HG02623 (cell line): ENCODE measurements at regions not wholly inside any gene's neighbourhood (a gene's known extent, or its start where the extent isn't known, plus 50 kb on each side); places are given as distances from the start of the nearest gene placed in this dataset.

Experiments used
- ATAC-seq: cut with Tn5 transposase; IDR thresholded peaks from one replicate; pipeline ENCODE4 v1.9.1; 2021; ENCODE audit warnings: moderate library complexity; ENCODE audit not compliant: unreplicated experiment

DNA sequence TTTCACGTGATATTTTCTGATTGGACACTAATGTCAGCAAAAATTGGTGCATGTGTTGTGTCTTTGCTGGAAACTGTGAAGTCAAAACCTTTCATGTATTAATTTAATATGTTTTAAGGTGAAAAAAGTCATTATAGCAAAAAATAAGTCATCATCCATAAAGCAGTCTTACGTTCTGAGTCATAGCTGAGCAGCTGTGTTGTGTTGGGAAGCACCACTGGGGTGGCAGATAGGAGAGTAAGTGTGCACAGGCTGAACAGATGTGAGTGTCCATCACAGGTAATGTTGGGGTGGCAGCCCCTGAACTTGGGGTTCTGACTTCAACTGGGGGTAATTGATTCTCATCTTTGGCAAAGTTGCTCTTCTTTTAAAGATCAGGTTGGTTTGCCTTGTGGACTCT, 156.8 kb downstream of the NXNL2 start:
- ATAC-seq, result no peak

DNA sequence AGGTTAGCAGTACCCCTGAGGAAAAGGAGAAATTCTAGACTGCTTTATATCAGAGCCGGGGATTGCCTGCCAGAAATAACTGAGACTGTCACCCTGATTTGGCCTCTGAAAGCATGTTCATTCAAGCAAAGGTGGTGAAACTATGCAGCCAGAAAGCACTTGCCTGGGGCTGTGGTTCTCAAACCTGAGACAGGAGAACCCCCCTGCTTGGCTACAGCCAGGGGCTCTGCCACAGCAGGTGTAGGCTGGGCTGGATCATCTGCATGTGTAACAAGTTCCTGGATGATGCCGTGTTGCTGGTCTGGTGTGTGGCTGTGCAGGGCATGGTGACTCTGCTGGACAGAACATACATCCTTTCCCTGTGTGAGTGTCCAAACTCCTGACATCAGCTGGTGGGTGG, 157.8 kb downstream of the NXNL2 start:
- ATAC-seq, result no peak

DNA sequence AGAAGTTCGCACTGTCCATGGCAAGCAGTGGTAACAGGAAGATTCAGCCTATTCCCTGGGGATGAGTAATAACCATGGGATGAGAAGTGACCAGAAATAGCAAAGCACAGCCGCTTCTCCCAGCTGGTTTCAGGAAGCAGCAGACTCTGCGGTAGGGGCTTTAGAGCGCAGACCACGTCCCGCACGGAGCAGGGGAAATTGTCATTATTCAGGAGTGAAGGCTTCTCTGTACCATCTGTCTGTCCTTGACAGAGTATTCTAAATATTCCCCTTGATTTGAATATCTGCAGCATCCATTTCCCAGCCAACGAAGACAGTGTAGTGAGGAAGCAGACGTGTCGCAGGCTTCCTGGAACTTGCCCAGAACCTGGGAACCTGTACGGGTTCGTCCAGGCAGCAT, 159.6 kb downstream of the NXNL2 start:
- no peak for ATAC-seq

DNA sequence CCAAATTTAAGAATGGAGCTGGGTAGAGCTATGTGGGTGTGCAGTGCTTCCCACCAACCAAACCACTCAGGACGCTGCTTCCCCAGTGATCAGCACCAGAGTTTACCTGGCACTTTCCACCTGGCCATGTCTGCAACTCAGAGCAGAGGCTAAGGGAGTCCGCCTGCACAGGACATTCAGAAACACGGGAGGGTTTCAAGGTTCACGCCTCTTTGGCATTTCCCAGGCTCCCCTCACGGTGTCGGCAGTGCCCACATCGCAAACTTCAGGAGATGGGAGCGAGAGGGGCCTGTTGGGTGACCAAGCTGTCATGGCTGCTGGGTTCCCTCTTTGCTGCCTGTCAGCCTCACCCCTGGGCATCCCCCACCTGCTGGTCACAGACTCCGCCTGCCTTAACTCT, 161.5 kb downstream of the NXNL2 start:
- ATAC-seq, result no peak

DNA sequence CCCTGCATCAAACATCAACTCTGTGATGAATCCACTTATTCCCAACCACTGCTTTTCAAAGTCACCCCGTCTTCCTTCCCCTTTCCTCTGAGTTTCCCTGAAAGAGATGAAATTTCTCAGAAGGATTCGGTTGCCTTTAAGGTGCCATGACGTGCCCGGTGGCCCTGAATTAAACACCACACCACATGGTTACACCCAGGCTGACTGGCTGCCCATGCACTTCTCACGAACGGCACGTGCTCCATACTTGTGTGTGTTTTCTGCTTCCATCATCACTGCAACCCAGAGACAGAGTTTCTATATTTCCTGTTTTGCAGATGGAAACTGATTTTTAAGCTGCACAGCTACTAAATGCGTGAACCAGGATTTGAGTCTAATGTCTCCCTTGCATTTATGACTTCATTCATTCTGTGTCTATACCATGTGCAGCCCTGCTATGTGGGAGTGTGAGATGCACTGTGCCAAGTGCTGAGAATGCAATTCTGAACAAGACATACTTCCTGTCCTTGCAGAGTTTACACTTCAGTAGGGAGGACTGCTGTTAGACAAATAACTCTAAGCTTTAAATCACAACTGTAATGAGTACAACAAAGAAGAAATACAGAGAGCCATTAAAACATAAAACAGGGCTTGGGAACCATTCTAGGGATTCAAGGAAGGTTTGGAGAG, 162.9 kb downstream of the NXNL2 start:
- ATAC-seq, result no peak

DNA sequence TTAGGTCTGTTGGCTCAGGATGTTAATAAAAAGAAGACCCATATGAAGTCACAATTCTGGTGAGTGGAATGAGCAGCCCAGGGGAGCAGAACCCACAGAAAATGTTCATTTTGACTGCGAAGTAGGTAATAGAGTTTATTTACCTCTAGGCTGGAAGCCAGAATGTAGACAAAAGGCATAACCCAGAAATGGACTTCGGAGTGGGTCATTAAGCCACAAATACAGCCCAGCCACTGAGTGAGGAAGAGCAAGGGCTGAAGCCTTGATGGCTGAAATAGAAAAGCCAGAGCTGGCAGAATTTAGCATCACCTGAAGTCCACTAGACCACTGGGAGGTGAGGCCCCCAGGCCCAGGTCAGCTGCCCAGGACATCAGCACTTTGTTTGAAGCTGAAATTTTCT, 168.0 kb downstream of the NXNL2 start:
- no peak for ATAC-seq

DNA sequence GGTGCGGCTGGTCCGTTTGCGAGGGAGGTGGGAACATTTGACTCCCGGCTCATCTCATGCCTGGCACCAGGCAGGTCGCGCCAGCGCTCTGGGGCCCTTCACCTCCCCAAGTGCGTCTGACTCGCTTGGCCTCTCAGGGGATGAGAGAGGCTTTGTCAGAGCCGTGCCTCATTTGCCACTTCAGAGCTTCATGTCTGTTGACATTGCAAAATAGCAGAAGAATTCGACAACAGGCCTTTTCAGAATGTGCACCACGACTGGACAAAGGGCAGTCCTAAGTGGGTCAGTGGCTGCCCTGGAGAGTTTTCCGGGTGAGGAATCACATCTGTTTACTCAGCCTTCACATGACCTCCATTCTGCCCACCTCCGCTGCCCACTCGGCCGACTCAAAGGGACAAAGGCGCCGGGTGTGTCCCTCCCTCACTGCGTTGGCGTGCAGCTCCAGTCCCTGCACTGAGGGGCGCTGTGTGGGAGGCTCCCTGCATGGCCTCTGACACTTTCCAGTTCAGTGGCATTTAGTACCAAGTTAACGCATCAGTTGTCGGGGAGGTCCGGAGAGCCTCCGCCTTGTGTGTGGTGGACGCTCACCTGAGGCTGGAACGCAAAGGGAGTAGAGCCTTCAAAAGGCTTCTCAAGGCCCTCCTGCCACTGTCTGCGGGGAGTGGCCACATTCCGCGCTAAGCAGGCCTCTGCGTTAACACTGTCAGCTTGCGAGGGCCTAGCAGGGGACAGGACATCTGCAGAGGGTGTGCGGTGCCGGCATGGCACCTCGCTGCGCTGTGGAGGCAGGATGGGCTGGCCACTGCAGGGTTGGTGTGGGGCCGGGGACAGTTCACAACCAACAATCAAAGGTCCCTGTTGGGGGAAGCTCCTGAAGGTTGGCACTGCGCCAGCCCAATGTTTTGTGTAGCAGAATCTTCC, 171.5 kb downstream of the NXNL2 start:
- ATAC-seq, result no peak

DNA sequence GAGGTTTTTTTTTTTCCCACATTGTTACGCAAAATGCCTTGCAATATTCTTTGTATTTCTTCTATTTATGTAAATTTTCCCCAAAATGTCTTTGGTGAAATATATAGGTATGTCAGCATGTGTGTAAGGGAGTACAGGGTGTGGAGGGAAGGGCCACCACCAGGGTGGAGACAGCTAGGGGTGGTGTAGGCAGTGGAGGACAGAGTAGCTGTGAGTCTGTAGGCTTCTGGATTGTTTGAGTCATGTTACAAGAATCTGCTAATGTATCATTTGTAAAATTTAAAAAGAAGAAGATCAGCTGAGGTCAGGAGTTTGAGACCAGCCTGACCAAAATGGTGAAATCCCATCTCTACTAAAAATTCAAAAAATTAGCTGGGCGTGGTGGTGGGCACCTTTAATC, 175.5 kb downstream of the NXNL2 start:
- no peak for ATAC-seq

DNA sequence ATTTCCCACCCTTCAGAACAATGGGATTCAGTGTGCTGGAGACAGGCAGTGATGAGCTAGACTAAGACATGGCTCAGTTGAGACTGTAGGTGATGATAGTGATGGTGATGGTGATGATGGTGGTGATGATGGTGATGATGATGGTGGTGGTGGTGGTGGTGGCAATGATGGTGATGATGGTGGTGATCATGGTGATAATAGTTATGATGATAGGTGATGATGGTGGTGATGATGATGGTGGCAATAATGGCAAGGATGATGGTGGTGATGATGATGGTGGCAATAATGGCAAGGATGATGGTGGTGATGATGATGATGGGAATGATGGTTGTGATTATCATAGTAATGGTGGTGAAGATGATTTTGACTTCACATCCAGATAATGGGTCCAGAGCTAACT, 176.7 kb downstream of the NXNL2 start:
- ATAC-seq, result no peak

DNA sequence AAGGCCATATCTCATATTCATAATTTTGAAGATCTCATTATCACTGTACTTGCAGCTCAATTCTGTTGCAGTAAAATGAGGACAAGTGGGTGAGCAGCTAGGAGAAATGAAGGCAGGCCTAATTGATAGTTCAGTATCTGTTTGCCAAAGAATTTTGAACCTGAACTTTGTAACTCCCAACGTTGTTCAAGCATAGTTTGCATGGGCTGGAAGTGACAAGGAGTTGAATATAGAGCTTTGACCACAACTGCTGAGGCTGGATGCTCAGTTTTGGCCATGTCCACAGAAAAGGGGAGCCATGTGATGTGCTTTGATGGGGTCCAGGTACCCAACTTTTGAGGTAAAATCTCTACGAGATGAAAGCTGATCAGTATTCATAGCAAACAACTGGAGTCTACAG, 177.5 kb downstream of the NXNL2 start:
- ATAC-seq, result no peak

DNA sequence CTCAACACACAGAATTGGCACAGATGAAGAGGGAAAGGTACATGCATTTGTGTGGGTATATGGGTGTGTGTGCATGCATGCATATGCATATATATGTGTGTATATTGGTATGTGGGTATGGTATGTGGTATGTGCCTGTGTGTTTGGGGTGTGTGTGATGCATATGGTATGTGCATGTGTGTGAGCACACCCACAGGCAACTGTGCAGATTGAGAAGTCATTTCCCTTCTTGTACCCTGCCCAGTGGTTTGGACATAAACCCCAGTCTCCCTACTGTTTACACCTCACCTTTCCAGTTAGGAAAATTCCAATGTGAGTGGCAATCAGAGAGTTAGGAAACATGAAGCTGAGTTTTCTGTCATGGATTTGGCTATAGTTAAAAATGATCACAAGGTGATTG, 178.0 kb downstream of the NXNL2 start:
- no peak for ATAC-seq

DNA sequence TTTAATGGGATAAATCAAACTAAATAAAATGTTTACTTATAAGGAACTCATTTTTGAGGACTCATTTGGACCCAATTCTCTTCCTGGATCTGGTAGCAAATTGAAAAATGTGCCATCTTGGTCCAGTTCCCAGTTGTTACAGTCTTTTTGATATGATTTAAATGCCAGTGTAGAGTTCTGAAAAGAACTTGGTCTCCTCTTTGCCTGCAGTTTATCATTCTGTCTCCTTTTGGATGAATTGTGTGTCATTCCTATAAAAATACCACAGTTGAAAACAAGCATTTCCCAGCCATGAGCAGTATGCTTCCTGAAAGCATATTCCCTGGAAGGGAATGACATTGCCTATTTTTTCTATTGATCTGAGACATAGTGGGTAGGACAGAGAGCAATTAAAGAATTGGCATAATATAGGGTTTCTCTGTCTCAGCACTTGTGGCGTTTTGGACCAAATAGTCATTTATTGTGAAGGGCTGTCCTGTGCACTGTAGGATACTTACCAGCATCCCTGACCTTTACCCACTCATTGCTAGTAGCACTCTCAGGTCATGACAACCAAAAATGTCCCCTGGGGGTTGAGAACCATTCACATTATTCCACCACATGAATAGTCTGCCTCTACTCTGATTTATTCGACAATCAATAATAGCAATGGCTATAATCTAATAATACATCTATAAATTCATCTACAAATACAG, 181.8 kb downstream of the NXNL2 start:
- no peak for ATAC-seq

DNA sequence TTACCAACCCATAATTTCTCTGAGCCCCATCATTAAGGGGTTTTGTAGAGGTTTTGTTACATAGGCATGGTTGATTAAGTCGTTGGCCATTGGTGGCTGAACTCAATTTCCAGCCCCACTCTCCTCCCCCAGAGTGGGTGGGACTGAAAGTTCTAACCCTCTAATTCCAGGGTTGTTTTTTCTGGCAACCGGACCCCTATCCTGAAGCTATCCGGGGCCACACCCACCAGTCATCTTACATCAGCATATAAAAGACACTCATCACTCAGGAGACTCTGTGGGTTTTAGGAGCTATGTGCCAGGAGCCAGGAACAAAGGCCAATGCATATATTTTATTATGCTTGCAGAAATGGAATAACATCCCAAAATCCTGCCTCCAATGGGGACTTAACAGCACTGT, 186.0 kb downstream of the NXNL2 start:
- no peak for ATAC-seq

DNA sequence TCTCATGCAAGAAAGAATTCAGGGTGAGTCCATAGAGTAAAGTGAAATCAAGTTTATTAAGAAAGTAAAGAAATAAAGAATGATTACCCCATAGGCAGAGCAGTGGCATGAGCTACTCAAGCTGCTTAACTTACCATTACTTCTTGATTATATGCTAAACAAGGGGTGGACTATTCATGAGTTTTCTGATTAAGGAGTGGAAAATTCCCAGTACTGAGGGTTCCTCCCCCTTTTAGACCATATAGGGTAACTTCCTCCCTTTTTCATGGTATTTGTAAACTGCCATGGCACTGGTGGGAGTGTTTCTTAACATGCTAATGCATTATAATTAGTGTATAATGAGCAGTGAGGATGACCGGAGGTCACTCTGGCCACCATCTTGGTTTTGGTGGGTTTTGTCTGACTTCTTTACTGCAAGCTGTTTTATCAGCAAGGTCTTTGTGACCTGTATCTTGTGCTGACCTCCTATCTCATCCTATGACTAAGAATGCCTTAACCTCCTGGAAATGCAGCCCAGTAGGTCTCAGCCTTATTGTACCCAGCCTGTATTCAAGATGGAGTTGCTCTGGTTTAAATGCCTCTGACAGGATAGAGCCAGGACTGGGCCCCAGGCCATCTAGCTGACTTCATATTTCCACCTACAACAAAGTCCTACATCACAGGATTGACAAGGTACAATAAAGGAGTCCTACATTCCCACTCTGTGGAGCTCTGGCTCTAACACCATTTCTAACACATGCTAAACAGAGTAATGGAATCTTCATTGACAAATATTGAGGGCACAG, 186.7 kb downstream of the NXNL2 start:
- no peak for ATAC-seq

DNA sequence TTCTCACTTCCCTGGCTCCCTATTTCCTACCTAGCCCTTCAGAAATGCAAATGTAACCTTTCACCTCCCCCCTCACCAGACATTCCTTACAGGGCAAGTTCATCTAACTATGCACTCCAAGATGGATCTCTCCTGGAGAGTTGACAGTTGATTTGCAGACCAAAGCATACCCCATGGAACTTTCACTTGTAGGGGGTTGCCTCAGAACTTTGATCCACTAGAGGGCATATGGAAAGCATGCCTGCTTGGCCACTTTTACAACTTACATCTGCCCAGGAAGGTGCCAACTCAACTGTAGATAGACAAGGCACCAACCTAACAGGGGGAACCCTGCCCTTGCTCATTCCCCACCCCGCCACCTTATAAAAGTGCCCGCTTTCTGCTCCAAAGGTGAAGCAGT, 187.8 kb downstream of the NXNL2 start:
- ATAC-seq, result no peak

DNA sequence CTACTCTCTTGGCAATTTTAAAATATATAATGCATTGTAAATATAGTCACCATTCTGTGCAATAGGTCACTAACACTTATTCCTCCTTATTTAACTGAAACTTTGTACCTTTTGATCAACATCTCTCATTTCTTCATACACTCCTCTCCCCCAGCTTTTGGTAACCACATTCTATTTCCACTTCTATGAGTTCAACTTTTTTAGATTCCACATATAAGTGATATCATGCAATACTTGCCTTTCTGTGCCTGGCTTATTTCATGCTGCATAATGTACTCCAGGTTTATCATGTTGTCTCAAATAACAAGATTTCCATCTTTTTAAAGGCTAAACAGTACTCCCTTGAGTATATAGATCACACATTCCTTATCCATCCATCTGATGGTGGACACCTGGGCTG, 188.8 kb downstream of the NXNL2 start:
- no peak for ATAC-seq

DNA sequence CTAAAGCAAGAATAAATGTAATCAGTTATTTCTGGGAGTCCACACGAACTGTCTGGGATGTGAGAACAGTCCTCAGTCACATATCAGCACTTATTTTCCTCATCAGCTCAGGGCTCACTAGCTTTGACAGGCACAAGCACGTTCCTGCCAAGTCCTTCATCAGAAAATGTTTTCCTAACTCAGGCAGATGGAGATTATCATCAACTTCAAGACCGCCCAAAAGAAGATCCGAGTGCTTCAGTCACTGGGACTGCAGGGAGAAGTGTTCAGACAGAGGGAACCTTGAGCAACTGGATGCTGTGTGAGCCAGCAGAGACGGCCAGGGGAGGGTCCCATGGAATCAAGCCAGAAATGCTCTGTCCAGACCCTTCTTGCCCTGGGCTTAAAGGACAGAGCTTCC, 189.4 kb downstream of the NXNL2 start:
- no peak for ATAC-seq

DNA sequence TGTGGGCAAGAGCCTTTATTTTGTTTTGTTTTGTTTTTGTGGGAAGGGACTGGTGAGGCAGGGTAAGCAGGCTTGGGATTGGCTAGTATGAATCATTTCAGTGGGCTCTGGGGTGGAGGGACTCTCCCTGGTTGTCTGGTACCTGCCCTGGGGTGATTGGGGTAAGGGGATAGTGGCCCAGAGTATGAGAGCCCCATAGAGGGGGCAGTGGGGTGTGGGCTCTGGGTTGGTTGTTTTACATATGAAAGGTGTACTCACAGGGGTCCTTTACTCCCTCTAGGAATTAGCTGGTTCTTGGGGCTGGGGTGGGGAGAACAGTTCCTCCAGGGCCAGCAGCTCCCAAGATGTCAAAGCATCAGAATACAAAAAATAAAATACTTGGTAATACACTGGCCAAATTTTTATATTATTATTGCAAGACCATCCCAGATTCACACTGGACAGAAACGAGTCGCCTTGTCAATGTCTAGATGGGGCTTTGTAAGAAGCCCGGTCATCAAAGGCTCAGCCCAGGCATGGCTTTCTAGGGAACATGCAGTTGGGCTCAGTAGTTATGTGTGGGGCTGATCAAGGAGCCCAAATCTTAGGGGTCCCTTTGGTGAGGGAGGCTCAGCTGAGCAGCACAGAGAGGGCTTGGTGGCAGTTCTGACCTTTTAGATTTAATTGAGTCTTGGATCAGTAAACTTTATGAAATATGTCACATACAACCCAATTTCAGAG, 190.5 kb downstream of the NXNL2 start:
- ATAC-seq, result no peak

DNA sequence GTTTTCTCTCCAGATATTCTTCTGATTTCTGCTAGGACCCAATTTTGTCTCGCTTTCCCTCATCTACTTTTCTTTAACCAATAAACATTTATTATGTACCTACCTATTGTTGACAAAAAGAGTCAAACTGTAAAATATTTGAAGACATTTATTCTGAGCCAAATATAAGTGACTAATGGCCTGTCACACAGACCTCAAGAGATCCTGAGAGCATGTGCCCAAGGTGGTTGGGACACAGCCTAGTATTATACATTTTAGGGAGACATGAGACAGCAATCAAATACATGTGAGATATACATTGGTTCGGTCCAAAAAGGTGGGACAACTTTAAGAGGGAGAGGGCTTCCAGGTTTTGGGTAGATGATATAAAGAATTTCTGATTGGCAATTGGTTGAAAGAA, 191.8 kb downstream of the NXNL2 start:
- no peak for ATAC-seq

DNA sequence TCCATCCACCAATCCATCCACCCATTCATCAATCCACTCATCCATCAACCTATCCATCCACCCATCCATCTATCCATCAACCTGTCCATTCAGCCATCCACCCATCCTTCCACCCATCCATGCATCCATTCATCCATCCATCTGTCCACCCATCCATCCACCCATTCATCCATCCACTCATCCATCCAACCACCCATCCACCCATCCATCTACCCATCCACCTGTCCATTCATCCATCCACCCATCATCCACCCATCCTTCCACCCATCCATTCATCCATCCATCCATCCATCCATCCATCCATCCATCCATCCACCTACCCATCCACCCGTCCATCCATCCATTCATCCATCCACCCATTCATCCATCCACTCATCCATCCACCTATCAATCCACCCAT, 195.8 kb downstream of the NXNL2 start:
- no peak for ATAC-seq

DNA sequence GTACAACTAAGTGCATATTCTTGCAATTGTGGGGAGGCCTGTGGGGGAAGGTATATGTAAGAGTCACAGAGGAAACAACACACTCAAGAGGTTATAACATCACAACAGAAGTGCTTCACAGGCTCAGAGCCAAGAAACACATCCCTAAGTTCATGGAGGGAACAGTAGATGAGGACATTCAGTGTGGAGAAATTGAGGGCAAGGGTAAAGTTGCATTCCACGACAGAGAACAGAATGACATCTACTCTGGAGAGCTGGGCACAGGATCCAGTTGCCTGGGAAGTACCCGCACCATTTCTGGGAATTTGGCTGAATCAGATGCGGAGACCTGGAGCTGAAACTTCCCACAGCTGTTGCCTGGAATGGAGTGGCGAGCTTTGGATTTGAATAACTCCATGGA, 197.2 kb downstream of the NXNL2 start:
- ATAC-seq, result no peak
